ENCODE measurements at regions not wholly inside any gene's neighbourhood (a gene's known extent, or its start where the extent isn't known, plus 50 kb on each side); places are given as distances from the start of the nearest gene placed in this dataset.

DNA sequence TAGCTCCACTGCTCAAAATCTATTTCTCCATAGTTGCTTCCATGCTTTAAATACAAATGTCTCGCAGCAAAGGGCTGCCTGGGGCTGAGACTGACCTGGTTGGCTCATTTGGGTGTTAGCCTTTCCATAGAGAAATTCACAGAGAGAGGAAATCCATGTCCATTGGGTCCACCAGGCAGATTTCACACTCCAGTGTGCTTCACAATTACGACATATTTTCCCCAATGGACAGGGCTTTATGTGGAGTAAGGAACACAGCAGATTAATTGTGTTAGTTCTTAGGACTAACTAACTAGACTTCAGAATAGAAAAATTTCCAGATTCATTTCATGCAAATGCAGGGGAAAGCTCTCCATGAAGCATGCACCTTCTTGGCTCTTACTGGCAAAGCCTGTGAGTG, 180.7 kb downstream of the FBXO15 start:
- no peak for DNase-seq (ENCODE audit: low read depth in 4 of 4, low spot score in 3 of 4)

DNA sequence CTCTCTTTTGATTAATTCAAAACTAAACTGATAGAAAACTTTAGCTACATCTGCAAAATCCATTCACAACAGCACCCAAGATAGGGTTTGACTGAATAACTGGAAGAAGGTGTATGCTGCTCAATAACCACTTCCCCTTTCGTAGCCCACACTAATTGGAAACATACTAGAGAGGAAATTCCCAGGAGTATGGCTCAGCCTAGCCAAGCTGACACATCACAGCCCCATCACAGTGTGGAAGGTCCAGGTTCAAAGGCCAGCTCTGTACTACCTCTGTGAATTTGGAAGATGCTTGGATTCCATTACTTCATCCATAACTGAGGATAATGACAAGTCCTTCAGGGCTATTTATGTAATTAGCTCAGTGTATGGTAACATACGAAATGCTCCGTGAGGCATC, 185.4 kb downstream of the FBXO15 start:
- DNase-seq (ENCODE audit: low read depth in 4 of 4, low spot score in 3 of 4): no peak

DNA sequence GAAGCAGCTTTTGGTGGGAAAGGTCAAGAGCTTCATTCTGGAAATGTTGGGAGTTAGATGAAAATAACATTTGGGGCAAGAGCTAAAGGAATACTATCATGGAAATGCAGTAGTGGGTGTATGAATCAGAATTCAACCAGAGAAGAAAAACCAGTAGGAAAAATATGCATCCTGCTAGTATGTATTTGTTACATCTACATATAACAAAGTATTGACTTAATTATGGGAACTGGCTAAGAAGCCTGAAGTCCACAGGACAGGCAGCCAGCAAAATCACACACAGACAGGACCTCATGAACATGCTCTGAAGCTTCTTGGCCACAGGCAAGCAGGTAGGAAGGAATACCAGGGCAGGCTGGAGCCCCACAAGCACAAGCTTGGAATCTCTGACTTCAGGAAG, 185.8 kb downstream of the FBXO15 start:
- no peak for DNase-seq (ENCODE audit: low read depth in 4 of 4, low spot score in 3 of 4)

DNA sequence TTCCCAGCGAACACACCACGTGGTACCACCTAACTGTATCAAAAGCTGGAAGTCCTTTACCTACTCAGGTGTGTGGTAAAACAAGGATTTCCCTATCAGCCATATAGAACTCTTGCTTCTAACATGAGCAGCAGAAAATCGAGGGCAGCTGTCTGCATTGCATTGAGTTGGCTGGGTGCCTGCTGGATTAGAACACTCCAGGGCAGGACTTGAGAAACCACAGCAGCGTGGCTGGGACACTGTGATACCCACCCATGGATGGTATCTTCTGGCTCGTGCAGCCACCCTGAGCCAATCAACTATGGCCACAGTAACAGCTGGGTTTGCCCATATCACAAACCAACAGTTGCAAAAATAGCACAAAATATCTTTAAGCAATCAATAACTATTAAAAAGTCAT, 188.3 kb downstream of the FBXO15 start:
- DNase-seq (ENCODE audit: low read depth in 4 of 4, low spot score in 3 of 4): no peak

DNA sequence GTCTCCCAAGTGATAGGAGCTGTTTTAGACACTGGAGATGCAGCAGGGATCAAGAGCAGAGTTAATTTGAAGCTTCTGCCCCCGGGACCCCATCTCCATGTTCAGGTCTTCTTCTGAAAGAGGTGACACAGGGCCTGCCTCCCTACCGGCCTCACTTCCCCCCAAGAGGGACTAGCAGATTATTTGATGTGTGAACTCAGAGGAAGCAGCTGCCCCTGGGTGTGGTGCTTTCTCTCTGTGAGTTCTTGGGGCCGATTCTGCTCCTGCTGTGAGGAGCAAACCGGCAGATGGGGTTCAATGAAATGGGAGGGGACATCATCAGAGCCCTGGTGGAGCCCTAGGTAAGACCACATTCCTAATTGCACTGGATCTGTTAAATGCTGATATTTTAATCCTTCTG, 193.4 kb downstream of the FBXO15 start:
- no peak for DNase-seq (ENCODE audit: low read depth in 4 of 4, low spot score in 3 of 4)

DNA sequence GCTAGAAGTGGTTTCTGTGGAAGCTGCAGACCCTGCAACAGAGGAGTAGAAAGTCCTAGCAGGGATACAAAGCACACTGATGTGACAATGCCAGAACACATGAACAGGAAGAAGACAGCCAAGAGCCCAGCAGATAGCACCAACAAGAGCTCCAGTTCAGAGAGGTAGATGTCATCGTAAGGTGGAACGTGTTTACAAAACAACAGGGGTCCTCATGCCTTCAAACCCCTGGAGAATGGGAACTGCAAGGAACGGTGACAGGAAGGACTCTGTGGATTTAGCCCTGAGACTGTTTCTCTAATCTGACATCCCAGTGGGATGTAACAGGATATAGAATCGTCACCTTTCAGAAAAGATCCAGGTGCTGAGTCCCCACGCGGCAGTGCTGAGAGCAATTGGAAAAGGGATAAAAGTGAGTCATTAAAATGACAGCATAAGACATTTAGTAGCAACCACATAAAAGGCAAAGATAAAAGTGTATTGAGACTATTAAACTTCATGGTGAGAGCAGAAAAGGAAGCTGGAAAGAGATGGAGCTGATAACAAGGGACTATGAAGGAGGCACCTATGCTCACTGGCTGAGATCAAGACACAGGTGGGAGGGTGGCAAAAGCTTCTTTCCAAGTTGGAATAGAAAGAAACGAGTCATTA, 195.2 kb downstream of the FBXO15 start:
- no peak for DNase-seq (ENCODE audit: low read depth in 4 of 4, low spot score in 3 of 4)

DNA sequence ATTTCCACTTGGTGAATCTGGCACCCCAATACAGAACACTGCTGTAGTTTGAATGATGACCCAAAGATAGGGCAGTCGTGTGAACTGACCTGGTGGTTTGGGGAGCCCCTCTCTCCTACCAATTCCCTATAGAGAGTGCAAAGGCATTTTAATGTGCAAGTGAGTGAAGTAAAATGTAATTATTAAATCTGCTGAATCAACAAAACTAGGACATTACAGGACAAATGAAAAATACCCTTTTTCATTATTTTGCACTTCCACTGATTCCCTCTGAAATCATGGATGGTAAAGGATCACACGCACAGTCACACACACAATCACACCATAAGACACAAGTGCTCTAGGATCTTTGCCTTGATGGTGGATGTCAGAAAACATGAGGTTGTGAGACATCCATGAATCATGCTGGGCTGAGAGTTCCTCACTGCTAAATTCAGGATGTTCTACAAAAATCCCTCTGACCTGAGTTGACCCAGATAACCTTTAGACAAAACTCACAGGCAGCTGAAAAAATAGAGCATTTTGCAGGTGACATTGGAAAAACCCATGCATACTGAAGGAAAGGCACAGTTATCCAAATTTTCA, 197.4 kb downstream of the FBXO15 start:
- DNase-seq (ENCODE audit: low read depth in 4 of 4, low spot score in 3 of 4): no peak

DNA sequence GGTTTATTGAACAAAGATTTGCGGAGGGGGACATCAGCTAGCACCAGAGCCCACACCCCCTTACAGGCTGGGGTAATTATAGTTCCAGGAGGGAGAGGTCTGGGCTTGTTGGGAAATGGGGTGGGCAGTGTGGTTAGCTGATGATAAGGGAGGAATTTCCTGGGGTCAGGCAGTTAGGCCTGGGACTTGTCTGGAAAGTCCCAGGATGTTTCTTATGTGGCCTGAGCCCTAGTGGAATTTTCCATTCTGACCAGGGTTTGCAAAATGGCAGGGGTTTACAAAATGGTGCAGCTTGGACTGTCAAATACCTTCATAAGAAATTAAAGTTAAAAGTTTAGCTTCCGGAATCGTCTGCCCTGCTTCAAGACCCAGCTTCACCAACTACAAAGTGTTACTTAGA, 199.1 kb downstream of the FBXO15 start:
- DNase-seq (ENCODE audit: low read depth in 4 of 4, low spot score in 3 of 4): peak in 1 of 4 donors; percentile 7

DNA sequence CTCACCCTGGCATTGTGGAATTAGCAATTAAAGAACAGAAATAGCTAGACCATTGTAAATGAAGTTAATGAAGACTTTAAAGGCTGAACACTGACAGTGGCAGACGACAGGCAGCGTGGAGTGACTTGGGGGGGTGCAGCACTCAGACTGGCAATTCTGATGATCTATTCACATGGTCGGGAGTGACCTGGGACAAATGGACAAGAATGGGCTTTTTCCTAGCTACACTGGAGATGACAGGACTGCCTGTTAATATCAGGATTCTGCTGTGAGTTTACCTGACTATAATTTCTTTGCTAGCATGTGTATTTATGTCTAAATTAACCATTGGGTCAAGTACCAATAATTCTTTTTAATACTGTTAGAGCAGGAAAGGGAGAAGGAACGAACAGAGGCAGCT, 199.6 kb downstream of the FBXO15 start:
- DNase-seq (ENCODE audit: low read depth in 4 of 4, low spot score in 3 of 4): no peak

DNA sequence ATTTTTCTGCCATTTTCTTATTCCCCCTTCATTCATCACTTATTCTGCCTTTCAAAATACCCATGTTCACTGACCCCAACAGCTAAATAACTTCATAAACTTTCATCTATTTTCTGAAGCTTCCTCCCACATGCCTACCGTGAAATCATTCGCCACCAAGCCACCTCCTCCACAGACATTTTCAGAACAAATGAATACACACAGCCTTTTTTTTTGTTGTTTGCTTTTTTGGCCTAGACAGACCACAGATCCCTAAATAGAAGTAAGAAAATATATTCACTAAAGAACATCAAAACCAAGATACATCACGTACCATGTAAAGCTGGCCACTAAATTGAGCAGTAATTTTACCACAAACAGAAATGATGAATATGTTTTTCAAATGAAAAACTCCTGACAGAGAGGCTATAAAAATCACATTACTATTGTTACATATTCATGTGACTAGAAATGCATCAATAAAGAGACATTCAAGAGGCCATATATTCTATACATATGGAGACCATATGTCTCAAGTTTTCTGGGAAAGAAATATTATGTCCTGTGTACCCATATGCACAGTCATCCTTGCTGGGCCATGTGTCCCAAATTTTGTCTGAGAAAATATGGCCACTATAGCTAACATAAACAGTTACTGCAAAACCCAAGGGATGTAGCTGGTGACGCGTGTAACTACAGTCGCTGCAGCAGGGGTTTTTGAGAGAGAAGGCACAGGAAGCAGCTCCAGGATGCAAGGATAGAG, 200.3 kb downstream of the FBXO15 start:
- DNase-seq (ENCODE audit: low read depth in 4 of 4, low spot score in 3 of 4): no peak

DNA sequence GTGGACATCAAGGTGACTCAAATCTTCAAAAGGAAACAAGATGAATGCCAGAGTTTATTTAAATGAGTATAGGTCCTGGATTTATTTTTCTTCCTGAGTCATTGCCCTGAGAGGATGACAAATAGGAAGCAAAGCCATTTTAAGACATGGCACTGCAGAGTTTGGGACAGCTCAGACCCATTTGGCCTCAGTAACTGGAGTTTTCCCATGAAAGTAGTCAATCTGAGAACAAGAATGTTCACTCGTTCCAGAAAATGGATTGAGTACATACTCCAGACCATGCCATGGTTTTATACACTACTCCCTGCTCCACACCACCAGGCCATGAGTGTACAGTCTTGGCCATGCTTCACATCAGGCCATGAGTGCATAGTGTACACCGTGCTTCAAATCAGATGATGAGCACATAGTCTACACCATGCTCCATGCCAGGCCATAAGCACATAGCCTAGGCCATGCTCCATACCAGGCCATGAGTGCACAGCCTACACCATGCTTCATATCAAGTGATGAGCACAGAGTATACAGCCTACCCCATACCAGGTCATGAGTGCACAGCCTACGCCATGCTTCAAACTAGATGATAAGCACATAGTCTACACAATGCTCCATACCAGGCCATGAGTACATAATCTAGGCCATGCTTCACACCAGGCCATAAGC, 202.4 kb downstream of the FBXO15 start:
- no peak for DNase-seq (ENCODE audit: low read depth in 4 of 4, low spot score in 3 of 4)

DNA sequence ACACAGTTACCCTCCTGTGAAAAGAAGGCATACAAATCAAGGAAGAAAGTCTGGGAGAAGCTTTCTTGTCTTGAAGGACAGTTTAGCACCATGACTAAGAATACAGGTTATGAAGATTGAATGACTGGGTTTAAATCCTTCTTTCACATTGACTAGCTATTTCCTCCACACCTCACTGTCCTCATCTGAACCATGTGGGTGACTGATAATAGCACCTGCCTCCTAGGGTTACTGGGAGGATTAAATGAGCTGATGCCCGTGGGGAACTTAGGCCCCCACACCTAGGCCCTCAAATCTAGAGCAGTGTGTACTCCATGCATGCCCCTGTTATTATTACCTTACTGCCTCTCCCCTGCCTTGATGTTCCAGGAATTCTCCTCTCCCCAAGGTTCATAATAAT, 202.9 kb downstream of the FBXO15 start:
- no peak for DNase-seq (ENCODE audit: low read depth in 4 of 4, low spot score in 3 of 4)

DNA sequence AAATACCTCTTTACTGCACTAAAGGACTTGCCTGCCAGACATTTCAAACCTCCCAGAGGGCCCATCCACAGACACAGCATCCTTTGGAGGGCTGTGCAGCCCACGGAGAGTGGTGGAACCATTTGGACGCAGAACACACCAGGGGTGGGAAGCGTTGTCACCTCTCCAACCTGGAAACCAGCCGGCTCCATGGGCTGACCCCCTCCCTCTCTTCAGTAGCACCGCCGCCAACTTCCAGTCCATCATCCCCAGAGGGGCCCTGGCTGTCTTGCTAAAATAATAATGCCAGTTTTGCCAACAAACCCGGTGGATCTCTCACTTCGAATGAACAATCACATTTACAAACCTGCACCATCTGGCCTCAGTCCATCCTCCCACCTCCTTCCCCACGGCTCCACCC, 203.9 kb downstream of the FBXO15 start:
- DNase-seq (ENCODE audit: low read depth in 4 of 4, low spot score in 3 of 4): no peak

DNA sequence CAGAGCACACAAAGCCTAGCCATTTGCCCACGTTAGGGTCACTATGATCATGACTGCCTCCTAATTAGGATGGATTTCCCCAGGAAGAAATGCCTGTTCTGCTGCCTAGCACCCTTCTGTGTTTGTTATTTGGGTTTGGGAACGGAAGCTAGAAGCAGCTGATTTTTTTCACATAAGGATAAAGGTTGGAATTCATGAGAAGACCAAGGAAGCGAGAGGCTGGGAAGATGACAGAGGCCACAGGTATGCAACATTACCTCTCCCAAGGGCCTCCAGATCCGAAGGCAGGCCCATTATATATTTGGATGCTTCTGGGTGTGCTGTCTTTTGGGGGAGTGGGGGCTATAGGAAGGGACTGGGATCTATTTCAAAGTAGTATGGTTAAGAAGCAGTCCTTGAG, 204.7 kb downstream of the FBXO15 start:
- no peak for DNase-seq (ENCODE audit: low read depth in 4 of 4, low spot score in 3 of 4)

DNA sequence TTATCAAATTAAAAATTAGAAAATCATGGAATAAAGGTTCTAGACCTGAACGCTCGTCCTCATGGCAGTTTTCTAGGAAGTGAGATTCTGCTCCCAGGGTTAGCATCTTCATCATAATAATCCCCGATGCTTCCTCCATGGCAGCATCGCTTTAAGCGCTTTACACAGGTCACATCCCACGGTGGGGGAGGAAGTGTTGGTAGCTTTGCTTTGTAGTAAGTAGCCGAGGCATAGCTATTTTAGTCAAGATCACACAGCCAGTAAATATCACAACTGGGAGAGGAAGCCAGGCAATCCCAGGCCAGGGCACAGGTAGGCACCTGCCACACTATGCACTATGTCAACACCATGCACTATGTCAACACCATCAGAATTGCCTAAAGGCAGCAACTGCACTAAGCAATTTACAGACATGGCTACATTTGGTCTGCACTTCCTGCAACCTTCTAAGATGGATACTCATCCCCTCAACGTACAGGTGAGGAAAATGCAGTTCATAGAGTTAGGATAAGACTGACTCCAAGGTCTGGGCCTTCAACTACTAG, 205.5 kb downstream of the FBXO15 start:
- DNase-seq (ENCODE audit: low read depth in 4 of 4, low spot score in 3 of 4): no peak

DNA sequence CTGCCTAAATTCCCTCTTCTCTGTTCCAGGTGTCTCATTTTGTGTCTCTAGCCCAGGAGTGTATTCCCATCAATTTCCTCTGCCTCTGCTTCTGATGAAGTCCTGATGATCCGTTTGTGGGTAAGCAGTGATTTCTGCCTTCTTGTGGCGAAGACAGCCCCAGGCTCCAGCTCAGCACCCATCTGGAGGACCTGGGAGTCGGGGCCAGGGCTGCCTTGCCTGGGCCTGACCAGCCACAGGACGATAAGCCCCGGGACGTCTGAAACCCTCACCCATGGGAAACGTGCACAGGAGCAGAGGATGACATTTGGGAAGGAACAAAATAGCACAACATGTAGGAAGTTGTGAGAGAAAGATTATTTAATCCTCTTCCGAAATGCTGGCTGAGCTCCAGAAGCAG, 206.9 kb downstream of the FBXO15 start:
- DNase-seq (ENCODE audit: low read depth in 4 of 4, low spot score in 3 of 4): no peak

DNA sequence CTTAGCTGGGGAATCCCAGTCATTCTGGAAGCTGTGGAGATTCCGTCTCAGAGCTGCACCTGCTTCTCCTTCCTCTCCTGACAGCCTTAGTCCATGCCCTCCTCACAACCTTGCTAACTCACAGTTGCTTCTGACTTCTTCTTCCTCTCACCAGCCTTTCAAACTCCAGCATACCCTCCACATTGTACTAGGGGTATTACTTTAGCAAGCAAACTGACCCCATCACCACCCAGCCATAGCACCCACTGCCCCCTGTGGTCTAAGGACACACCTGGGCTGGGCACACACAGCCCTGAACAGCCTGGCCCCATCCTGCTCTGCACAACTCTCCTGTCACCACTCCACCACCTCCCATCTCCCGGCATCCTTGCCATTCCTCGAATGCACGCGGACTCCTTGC, 208.2 kb downstream of the FBXO15 start:
- DNase-seq (ENCODE audit: low read depth in 4 of 4, low spot score in 3 of 4): no peak

DNA sequence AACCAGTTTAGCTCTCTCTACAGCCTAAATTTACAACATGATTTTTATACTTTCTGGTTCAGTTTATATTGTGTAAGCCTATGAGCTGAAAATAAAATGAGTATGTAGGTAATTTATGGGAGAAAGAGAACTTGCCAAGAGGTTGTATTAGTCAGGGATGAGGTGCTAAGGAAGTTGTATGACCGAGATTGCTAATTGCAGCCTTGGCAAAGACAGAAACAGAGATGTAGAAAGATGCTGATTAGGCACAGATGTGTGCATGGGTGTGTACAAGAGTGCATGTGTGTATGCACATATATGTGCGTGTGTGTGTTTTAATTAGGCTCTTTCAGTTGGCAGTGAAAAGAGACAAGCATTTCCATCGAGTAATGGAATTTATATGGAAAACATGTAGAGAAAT, 213.9 kb downstream of the FBXO15 start:
- DNase-seq (ENCODE audit: low read depth in 4 of 4, low spot score in 3 of 4): no peak

DNA sequence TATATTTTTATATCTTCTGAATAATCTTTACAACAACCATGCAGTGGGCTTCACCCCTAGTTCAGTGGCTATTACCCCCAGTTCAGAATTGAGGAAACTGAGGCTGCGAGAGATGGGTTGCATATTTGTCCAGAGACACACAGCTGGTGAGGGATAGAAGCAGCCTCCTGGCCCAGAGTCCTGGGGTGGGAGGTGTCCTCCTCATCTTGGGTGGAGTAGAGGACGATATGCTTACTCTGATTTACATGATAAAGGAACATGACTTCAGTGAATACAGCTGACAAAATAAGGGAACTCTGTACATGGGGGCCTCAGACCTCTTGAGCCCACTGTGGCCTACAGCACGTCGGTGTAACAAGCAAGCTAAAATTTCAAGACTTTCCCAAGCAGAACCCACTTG, 214.7 kb downstream of the FBXO15 start:
- DNase-seq (ENCODE audit: low read depth in 4 of 4, low spot score in 3 of 4): no peak

DNA sequence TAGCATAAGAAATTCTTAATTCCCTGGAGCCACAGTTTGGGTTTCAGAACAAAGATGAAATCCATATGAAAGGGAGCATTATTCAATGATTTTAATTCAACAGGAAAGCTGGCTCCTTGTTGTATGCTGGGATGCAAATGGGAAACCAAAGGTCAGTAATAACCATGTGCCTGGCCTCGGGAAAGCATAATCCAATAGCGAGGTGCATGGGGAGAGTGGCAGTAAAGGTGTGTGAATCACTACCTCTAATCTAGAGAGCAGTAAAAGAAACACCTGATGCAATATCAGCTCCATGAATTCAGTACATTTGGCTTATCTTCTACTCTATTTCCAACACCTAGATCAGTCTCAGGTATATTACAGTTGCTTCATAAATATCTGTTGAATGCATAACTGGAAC, 220.1 kb downstream of the FBXO15 start:
- no peak for DNase-seq (ENCODE audit: low read depth in 4 of 4, low spot score in 3 of 4)

DNA sequence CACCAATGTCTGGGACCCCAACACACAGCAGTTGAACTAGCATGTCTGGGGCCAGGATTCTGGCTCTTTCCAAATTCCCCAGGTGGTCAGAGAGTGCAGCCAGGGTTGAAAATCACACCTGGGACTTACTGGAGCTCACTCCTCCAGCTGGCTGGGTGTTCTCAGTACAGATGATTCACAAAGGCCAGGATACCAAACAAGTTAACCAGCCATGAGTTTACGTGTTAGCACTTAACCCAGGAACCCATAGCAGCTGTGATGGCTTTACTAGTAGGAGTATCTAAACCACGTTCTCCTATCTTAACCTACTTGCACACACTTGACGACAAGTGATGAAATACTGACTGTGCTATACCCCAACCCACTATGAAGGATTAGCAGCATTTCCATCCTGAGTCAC, 222.8 kb downstream of the FBXO15 start:
- no peak for DNase-seq (ENCODE audit: low read depth in 4 of 4, low spot score in 3 of 4)

Measured in right renal pelvis (tissue), 4 donors.